ENCODE measurements at regions not wholly inside any gene's neighbourhood (a gene's known extent, or its start where the extent isn't known, plus 50 kb on each side); places are given as distances from the start of the nearest gene placed in this dataset.

DNA sequence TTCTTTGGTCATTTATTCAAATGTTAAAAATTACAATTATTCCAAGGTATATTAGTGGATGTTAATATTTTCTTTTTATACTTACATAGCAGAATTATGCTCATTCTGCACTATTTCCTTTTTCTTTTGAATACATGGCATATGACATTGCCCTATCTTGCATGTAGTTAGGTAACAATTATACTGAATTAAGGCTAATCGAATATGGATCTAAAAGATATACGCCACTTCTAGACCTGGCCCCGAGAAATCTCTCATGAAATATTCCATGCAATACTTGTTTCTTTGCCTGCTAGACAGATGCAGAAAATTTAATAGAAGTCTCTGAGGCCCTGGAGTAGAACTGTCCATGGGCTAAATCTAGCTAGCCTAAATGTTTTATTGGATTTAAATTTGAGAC is 493.4 kb downstream of the OTOL1 start (continued):
- TF ChIP-seq TRIM24 (CRISPR knock-in tag; IDR thresholded peaks at IDR 0.05): no peak
- TF ChIP-seq, protein P1, sequence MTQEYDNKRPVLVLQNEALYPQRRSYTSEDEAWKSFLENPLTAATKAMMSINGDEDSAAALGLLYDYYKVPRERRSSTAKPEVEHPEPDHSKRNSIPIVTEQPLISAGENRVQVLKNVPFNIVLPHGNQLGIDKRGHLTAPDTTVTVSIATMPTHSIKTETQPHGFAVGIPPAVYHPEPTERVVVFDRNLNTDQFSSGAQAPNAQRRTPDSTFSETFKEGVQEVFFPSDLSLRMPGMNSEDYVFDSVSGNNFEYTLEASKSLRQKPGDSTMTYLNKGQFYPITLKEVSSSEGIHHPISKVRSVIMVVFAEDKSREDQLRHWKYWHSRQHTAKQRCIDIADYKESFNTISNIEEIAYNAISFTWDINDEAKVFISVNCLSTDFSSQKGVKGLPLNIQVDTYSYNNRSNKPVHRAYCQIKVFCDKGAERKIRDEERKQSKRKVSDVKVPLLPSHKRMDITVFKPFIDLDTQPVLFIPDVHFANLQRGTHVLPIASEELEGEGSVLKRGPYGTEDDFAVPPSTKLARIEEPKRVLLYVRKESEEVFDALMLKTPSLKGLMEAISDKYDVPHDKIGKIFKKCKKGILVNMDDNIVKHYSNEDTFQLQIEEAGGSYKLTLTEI (CRISPR knock-in tag; conservative IDR thresholded peaks at IDR 0.05): no peak
- no peak for TF ChIP-seq KDM1A (CRISPR knock-in tag; IDR thresholded peaks at IDR 0.05)
- TF ChIP-seq, protein P2, sequence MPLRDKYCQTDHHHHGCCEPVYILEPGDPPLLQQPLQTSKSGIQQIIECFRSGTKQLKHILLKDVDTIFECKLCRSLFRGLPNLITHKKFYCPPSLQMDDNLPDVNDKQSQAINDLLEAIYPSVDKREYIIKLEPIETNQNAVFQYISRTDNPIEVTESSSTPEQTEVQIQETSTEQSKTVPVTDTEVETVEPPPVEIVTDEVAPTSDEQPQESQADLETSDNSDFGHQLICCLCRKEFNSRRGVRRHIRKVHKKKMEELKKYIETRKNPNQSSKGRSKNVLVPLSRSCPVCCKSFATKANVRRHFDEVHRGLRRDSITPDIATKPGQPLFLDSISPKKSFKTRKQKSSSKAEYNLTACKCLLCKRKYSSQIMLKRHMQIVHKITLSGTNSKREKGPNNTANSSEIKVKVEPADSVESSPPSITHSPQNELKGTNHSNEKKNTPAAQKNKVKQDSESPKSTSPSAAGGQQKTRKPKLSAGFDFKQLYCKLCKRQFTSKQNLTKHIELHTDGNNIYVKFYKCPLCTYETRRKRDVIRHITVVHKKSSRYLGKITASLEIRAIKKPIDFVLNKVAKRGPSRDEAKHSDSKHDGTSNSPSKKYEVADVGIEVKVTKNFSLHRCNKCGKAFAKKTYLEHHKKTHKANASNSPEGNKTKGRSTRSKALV (CRISPR knock-in tag; IDR thresholded peaks at IDR 0.05): no peak
- TF ChIP-seq, protein P3, sequence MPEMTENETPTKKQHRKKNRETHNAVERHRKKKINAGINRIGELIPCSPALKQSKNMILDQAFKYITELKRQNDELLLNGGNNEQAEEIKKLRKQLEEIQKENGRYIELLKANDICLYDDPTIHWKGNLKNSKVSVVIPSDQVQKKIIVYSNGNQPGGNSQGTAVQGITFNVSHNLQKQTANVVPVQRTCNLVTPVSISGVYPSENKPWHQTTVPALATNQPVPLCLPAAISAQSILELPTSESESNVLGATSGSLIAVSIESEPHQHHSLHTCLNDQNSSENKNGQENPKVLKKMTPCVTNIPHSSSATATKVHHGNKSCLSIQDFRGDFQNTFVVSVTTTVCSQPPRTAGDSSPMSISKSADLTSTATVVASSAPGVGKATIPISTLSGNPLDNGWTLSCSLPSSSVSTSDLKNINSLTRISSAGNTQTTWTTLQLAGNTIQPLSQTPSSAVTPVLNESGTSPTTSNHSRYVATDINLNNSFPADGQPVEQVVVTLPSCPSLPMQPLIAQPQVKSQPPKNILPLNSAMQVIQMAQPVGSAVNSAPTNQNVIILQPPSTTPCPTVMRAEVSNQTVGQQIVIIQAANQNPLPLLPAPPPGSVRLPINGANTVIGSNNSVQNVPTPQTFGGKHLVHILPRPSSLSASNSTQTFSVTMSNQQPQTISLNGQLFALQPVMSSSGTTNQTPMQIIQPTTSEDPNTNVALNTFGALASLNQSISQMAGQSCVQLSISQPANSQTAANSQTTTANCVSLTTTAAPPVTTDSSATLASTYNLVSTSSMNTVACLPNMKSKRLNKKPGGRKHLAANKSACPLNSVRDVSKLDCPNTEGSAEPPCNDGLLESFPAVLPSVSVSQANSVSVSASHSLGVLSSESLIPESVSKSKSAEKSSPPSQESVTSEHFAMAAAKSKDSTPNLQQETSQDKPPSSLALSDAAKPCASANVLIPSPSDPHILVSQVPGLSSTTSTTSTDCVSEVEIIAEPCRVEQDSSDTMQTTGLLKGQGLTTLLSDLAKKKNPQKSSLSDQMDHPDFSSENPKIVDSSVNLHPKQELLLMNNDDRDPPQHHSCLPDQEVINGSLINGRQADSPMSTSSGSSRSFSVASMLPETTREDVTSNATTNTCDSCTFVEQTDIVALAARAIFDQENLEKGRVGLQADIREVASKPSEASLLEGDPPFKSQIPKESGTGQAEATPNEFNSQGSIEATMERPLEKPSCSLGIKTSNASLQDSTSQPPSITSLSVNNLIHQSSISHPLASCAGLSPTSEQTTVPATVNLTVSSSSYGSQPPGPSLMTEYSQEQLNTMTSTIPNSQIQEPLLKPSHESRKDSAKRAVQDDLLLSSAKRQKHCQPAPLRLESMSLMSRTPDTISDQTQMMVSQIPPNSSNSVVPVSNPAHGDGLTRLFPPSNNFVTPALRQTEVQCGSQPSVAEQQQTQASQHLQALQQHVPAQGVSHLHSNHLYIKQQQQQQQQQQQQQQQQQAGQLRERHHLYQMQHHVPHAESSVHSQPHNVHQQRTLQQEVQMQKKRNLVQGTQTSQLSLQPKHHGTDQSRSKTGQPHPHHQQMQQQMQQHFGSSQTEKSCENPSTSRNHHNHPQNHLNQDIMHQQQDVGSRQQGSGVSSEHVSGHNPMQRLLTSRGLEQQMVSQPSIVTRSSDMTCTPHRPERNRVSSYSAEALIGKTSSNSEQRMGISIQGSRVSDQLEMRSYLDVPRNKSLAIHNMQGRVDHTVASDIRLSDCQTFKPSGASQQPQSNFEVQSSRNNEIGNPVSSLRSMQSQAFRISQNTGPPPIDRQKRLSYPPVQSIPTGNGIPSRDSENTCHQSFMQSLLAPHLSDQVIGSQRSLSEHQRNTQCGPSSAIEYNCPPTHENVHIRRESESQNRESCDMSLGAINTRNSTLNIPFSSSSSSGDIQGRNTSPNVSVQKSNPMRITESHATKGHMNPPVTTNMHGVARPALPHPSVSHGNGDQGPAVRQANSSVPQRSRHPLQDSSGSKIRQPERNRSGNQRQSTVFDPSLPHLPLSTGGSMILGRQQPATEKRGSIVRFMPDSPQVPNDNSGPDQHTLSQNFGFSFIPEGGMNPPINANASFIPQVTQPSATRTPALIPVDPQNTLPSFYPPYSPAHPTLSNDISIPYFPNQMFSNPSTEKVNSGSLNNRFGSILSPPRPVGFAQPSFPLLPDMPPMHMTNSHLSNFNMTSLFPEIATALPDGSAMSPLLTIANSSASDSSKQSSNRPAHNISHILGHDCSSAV (CRISPR knock-in tag; IDR thresholded peaks at IDR 0.05; ENCODE audit: borderline replicate concordance): no peak
- TF ChIP-seq POGZ (CRISPR knock-in tag; IDR thresholded peaks at IDR 0.05): no peak
- no peak for TF ChIP-seq NFIC (IDR thresholded peaks at IDR 0.05; ENCODE audit: low read length)
- no peak for TF ChIP-seq ZNF260 (CRISPR knock-in tag; IDR thresholded peaks at IDR 0.05; ENCODE audit: borderline replicate concordance, low read depth)
- TF ChIP-seq ZFP62 (CRISPR knock-in tag; IDR thresholded peaks at IDR 0.05): no peak
- no peak for TF ChIP-seq ISX (CRISPR knock-in tag; conservative IDR thresholded peaks at IDR 0.05)
- TF ChIP-seq ZNF75D (CRISPR knock-in tag; IDR thresholded peaks at IDR 0.05; ENCODE audit: borderline replicate concordance): no peak
- no peak for TF ChIP-seq PHB2 (IDR thresholded peaks at IDR 0.05; ENCODE audit: partially characterized antibody)
- no peak for TF ChIP-seq TCF12 (IDR thresholded peaks at IDR 0.05)
- TF ChIP-seq TCF12 (CRISPR knock-in tag; IDR thresholded peaks at IDR 0.05): no peak
- TF ChIP-seq, protein P4, sequence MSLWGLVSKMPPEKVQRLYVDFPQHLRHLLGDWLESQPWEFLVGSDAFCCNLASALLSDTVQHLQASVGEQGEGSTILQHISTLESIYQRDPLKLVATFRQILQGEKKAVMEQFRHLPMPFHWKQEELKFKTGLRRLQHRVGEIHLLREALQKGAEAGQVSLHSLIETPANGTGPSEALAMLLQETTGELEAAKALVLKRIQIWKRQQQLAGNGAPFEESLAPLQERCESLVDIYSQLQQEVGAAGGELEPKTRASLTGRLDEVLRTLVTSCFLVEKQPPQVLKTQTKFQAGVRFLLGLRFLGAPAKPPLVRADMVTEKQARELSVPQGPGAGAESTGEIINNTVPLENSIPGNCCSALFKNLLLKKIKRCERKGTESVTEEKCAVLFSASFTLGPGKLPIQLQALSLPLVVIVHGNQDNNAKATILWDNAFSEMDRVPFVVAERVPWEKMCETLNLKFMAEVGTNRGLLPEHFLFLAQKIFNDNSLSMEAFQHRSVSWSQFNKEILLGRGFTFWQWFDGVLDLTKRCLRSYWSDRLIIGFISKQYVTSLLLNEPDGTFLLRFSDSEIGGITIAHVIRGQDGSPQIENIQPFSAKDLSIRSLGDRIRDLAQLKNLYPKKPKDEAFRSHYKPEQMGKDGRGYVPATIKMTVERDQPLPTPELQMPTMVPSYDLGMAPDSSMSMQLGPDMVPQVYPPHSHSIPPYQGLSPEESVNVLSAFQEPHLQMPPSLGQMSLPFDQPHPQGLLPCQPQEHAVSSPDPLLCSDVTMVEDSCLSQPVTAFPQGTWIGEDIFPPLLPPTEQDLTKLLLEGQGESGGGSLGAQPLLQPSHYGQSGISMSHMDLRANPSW (CRISPR knock-in tag; IDR thresholded peaks at IDR 0.05; ENCODE audit: borderline replicate concordance): no peak
- TF ChIP-seq PHF20 (CRISPR knock-in tag; IDR thresholded peaks at IDR 0.05): no peak

Data from HepG2 (cell line).